ENCODE measurements at regions not wholly inside any gene's neighbourhood (a gene's known extent, or its start where the extent isn't known, plus 50 kb on each side); places are given as distances from the start of the nearest gene placed in this dataset.

GRCh38 chr13:86892330-86892729 lies 778.8 kb upstream of the SLITRK5 start:
- Histone ChIP-seq H3K36me3 (no peaks in the 10 kb centered on the region), H3K4me1 (no peaks in the 10 kb centered on the region), H3K9me3 (peaks cover 0 to 8% (median 0%) of the 10 kb centered on the region in 4 donors), H3K4me3 (no peak overlapping the region), H3K27ac (no peak overlapping the region), H3K27me3 (no peaks in the 10 kb centered on the region)
- no peak for DNase-seq (ENCODE audit: low spot score in 2 of 2)
- WGBS, 2 donors: 84 to 89% methylated on average over 3 of the region's 3 CpGs
- TF ChIP-seq POLR2A (IDR thresholded peaks at IDR 0.05): no peak
- TF ChIP-seq, protein P1, sequence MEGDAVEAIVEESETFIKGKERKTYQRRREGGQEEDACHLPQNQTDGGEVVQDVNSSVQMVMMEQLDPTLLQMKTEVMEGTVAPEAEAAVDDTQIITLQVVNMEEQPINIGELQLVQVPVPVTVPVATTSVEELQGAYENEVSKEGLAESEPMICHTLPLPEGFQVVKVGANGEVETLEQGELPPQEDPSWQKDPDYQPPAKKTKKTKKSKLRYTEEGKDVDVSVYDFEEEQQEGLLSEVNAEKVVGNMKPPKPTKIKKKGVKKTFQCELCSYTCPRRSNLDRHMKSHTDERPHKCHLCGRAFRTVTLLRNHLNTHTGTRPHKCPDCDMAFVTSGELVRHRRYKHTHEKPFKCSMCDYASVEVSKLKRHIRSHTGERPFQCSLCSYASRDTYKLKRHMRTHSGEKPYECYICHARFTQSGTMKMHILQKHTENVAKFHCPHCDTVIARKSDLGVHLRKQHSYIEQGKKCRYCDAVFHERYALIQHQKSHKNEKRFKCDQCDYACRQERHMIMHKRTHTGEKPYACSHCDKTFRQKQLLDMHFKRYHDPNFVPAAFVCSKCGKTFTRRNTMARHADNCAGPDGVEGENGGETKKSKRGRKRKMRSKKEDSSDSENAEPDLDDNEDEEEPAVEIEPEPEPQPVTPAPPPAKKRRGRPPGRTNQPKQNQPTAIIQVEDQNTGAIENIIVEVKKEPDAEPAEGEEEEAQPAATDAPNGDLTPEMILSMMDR (IDR thresholded peaks at IDR 0.05): no peak
- TF ChIP-seq EP300 (IDR thresholded peaks at IDR 0.05): no peak

- H3K4me1 ChIP-seq: no peaks in the 10 kb centered on the region
- H3K9me3 ChIP-seq: no peaks in the 10 kb centered on the region
- H3K36me3 ChIP-seq: no peaks in the 10 kb centered on the region
- no peak for DNase-seq (ENCODE audit: low spot score in 2 of 2)
- WGBS, 2 donors: 72 to 76% methylated on average over 1 of the region's 1 CpG
- H3K27me3 ChIP-seq: no peaks in the 10 kb centered on the region
- H3K27ac ChIP-seq: no peak overlapping the region
- H3K4me3 ChIP-seq: no peak overlapping the region
- no peak for TF ChIP-seq EP300 (IDR thresholded peaks at IDR 0.05)
- TF ChIP-seq POLR2A (IDR thresholded peaks at IDR 0.05): no peak
- TF ChIP-seq, protein P1 (IDR thresholded peaks at IDR 0.05): no peak
Measured at GRCh38 chr13:86900906-86901305, 770.3 kb upstream of the SLITRK5 start.

GRCh38 chr13:86906127-86906874 lies 764.9 kb upstream of the SLITRK5 start:
- no peak for DNase-seq (ENCODE audit: low spot score in 2 of 2)
- Histone ChIP-seq H3K4me3 (no peak overlapping the region), H3K4me1 (no peaks in the 10 kb centered on the region), H3K9me3 (no peaks in the 10 kb centered on the region), H3K36me3 (no peaks in the 10 kb centered on the region), H3K27ac (no peak overlapping the region), H3K27me3 (no peaks in the 10 kb centered on the region)
- WGBS, 2 donors: 77 to 79% methylated on average over 7 of the region's 7 CpGs
- TF ChIP-seq POLR2A (IDR thresholded peaks at IDR 0.05): no peak
- TF ChIP-seq, protein P1 (IDR thresholded peaks at IDR 0.05): no peak
- TF ChIP-seq EP300 (IDR thresholded peaks at IDR 0.05): no peak

DNA sequence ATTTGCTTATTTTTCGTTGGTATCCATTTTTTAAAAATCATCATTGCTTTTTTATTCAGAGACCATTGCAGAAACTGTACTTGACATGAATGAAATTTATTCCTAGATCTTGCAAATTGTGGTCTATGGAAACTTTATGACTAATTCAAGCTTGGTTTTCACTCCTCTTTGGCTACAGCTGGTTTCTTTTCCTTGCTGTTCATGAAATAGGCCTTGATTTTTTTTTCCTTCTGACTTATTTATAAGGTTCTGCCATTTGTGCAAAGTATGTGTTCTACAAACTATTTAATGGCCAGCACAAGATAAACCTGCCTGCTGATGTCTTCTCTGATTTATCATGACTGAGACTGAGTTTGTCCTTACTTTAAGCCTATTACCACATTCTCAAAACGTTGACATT lies 764.0 kb upstream of the SLITRK5 start:
- no peak for TF ChIP-seq POLR2A (IDR thresholded peaks at IDR 0.05)
- Histone ChIP-seq H3K9me3 (no peaks in the 10 kb centered on the region), H3K4me1 (no peaks in the 10 kb centered on the region), H3K36me3 (no peaks in the 10 kb centered on the region), H3K4me3 (no peak overlapping the region), H3K27me3 (no peaks in the 10 kb centered on the region), H3K27ac (no peak overlapping the region)
- WGBS, 2 donors: 52 to 60% methylated on average over 2 of the region's 2 CpGs
- no peak for DNase-seq (ENCODE audit: low spot score in 2 of 2)

DNA sequence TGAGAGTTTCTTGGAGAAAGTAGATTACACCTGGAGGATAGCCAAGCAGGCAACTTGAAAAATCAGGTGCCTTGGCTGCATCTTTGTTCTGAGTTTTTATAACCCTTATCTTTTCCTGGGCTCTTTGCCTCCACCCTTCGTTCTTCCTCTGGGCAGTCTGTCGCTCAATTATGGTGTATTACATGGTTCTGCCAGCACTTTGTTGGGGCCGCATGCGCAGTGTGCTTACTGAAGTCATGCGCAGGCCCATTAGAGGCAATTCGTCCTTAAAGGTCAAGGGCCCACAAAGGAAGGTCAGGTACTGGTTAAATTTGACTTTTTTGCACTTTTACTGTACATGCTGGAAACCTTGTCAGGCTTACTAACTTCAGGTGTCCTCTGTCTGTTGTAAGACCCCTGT lies 761.9 kb upstream of the SLITRK5 start:
- H3K27me3 ChIP-seq: no peaks in the 10 kb centered on the region
- TF ChIP-seq, protein P1 (IDR thresholded peaks at IDR 0.05): no peak
- TF ChIP-seq EP300 (IDR thresholded peaks at IDR 0.05) (no peak), POLR2A (IDR thresholded peaks at IDR 0.05) (no peak)
- H3K4me3 ChIP-seq: no peak overlapping the region
- DNase-seq (ENCODE audit: low spot score in 2 of 2): no peak
- H3K9me3 ChIP-seq: no peaks in the 10 kb centered on the region
- H3K36me3 ChIP-seq: no peaks in the 10 kb centered on the region
- no peak overlapping the region for H3K27ac ChIP-seq
- H3K4me1 ChIP-seq: no peaks in the 10 kb centered on the region
- WGBS, 2 donors: 60 to 87% methylated on average over 6 of the region's 6 CpGs
